HFF-Myc (cell line): ENCODE measurements at regions not wholly inside any gene's neighbourhood (a gene's known extent, or its start where the extent isn't known, plus 50 kb on each side); places are given as distances from the start of the nearest gene placed in this dataset.

Experiments used
- DNase-seq: peaks from one replicate; pipeline ENCODE4 v3.0.0-alpha.2; 2011; ENCODE audit warnings: low read depth; ENCODE audit errors: extremely low read depth
- H3K4me3 ChIP-seq: replicated peaks from 2 replicates; pipeline ENCODE4 v1.5.1; 2011; ENCODE audit warnings: low read depth, mild to moderate bottlenecking, control low read depth, low read length
- TF ChIP-seq, protein P1 (sequence below): IDR thresholded peaks from 2 replicates; pipeline ENCODE4 v1.5.1; 2012; ENCODE audit warnings: mild to moderate bottlenecking, low read depth, low read length, control low read depth; ENCODE audit errors: missing control alignments

DNA sequence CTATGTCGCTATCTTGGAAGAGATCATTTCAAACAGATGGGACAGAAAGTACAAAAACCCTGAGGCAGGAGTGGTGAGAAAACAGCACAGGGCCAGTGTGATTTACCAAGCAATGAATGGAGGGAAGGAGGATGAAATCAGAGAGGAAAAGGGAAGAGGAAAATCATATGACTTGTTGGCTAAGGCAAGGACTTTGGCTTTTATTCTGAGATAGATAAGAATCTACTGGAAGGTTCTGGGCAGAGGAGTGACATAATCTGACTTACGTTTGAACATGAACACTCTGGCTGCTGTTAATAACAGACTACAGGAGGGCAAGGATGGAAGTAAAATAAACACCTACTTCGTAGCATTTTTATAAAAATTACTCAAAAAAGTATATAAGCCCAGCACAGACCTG is 207.8 kb upstream of the SLC7A11 start:
- TF ChIP-seq, protein P1, sequence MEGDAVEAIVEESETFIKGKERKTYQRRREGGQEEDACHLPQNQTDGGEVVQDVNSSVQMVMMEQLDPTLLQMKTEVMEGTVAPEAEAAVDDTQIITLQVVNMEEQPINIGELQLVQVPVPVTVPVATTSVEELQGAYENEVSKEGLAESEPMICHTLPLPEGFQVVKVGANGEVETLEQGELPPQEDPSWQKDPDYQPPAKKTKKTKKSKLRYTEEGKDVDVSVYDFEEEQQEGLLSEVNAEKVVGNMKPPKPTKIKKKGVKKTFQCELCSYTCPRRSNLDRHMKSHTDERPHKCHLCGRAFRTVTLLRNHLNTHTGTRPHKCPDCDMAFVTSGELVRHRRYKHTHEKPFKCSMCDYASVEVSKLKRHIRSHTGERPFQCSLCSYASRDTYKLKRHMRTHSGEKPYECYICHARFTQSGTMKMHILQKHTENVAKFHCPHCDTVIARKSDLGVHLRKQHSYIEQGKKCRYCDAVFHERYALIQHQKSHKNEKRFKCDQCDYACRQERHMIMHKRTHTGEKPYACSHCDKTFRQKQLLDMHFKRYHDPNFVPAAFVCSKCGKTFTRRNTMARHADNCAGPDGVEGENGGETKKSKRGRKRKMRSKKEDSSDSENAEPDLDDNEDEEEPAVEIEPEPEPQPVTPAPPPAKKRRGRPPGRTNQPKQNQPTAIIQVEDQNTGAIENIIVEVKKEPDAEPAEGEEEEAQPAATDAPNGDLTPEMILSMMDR = no peak
- no peak overlapping the region for H3K4me3 ChIP-seq
- no peak for DNase-seq

DNA sequence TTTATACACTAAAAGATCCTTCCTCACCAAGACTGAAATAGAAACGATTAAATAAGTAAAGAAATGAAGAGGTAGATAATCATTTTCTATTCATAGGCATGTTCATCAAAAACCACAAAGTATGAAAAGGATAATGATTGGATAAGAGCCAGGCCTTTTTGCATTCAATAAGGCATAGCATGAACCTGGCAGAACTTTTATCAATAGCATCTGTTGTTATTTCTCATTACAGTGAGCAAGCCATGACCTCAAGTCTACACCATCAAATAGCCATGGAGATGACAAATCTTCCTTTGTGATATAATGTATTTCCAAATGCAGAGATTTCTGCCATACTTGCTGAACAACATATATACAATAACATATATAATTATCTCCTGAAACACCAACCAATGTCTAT is 206.0 kb upstream of the SLC7A11 start:
- DNase-seq = no peak
- TF ChIP-seq, protein P1 = no peak

DNA sequence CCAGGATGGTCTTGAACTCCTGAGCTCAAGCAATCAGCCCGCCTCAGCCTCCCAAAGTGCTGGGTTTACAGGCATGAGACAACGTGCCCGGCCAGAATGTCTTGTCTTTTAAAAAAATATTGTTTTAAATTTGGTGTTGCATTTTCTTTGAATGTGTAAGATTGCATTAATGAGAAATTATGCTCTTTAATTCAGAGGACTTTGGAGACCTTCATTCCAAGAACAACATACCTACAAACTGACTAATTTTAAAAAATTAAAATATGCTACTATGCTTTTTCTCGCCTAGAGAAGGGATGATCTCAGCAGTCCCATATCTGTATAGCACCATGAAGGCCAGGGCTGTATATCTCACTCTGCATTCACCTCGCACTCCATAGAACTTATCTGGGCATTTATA is 204.3 kb upstream of the SLC7A11 start:
- no peak for DNase-seq
- H3K4me3 ChIP-seq = no peak overlapping the region
- TF ChIP-seq, protein P1 = no peak

More for the DNA sequence above, 206.0 kb upstream of the SLC7A11 start:
- no peak overlapping the region for H3K4me3 ChIP-seq

DNA sequence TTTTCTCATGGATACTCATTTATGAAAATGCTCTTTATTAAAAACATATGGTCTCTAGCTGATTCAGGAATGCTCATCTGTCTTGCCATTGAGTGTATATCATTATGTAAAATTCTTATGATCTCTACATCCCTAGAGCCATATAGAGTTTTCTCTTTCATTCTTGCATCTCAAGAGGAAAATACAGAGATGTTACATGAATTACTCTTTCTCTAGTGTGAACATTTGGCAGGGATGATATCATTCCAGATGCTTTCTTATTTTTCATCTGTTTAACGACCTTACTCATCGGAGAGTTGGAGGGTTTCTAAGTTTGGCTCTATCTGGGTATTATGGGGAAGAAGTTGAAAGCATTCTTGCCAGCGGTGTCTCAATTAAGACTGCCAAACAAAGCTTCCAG is 202.9 kb upstream of the SLC7A11 start:
- peak; percentile 48 for DNase-seq
- H3K4me3 ChIP-seq = no peak overlapping the region
- TF ChIP-seq, protein P1 = no peak

DNA sequence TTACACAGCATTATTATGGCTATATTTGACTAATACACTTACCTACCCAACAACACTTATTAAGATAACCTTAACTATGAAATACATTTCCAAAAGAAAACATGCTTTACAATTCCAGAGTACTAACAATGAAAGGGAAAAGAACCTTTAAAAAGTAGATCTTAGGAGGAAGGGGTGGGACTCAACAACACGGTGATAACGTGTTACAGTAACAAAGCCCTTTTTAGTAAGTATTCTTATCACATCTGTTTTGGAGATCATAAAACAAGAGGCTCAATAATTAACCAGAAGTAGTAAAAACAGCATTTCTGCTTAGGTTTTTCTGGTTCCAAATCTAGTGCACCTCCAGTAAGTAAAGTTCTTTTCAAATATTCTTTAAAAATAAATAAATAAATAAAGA is 202.1 kb upstream of the SLC7A11 start:
- no peak for DNase-seq

DNA sequence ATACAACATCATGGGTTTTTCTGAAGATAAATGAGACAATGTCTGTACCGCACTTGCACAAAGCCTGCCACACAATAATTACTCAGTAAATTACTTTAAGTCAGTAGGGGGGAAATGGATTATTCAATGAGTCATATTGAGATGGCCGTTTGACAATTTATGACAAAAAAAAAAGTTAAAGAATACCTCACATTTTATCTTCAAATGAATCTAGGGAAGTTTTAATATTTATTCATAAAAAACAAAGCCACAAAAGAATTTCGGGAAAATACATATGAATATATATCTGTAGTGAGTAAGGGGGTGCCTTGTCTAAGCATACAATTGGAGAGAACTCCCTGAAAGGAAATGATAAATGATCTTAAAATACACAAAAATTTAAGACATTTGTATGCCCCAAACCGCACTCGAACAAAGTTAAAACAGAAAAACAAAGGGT is 197.0 kb upstream of the SLC7A11 start:
- TF ChIP-seq, protein P1 = no peak
- no peak for DNase-seq

More for the DNA sequence above, 202.1 kb upstream of the SLC7A11 start:
- TF ChIP-seq, protein P1 = no peak
- H3K4me3 ChIP-seq = no peak overlapping the region

DNA sequence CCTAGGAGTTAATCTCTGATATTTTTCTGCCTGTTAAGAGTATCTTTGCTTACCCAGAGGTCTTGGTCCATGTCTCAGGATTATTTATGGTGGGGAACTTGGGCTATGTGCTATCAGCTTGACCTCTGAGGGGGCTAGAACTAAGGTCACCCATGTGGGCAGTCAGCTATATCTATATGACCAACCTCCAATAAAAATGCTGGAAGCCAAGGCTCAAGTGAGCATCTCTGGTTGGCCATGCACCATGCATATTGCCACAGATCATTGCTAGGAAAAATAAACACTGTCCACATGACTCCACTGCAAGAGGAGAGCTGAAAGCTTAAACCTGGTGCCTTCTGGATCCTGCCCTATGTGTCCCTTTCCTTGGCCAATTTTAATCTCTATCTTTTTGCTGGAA is 196.5 kb upstream of the SLC7A11 start:
- no peak overlapping the region for H3K4me3 ChIP-seq
- no peak for DNase-seq
- TF ChIP-seq, protein P1 = no peak

More for the DNA sequence above, 197.0 kb upstream of the SLC7A11 start:
- H3K4me3 ChIP-seq = no peak overlapping the region
